AG04450 (cell line): ENCODE measurements at regions not wholly inside any gene's neighbourhood (a gene's known extent, or its start where the extent isn't known, plus 50 kb on each side); places are given as distances from the start of the nearest gene placed in this dataset.

Experiments used
- CTCF ChIA-PET: fragments of 300-600, 350-600 bp; formaldehyde crosslinking; extraction: SDS; loops from one replicate; lab custom pipeline; 2022; ENCODE audit warnings: antibody characterized with exemption, inconsistent platforms; lab: Charles Lee
- POLR2A ChIA-PET: fragments of 350-600 bp; formaldehyde crosslinking; extraction: SDS; loops from one replicate; lab custom pipeline; 2021; ENCODE audit warnings: antibody characterized with exemption, inconsistent platforms; lab: Yijun Ruan, JAX
- DNase-seq: peaks from one replicate; pipeline ENCODE4 v3.0.0-alpha.2; 2011; ENCODE audit warnings: low read depth, low spot score
- H3K27ac ChIP-seq: one replicate; pipeline ENCODE4 v1.5.1; 2012; ENCODE audit warnings: low read depth, low read length, control low read depth
- H3K27me3 ChIP-seq: one replicate; pipeline ENCODE4 v1.6.0; 2012; ENCODE audit warnings: low read length; ENCODE audit not compliant: control insufficient read depth, insufficient read depth
- H3K4me3 ChIP-seq: 2 replicates; pipeline ENCODE4 v1.5.1; 2011; ENCODE audit warnings: mild to moderate bottlenecking, low read depth, low read length, control low read depth
- H3K9me3 ChIP-seq: 2 replicates; pipeline ENCODE4 v1.5.1; 2012; ENCODE audit warnings: low read length; ENCODE audit not compliant: control insufficient read depth, insufficient read depth
- CTCF ChIP-seq: IDR thresholded peaks from 2 replicates; pipeline ENCODE4 v1.5.1; 2011; ENCODE audit warnings: low read depth, low read length, control low read depth, inconsistent platforms

- Histone ChIP-seq H3K27me3 (no peaks in the 10 kb centered on the region), H3K9me3 (peaks cover 3% of the 10 kb centered on the region; the same call in 1 of the 2 replicates), H3K27ac (no peak overlapping the region), H3K4me3 (no peak overlapping the region)
- DNase-seq = no peak
- CTCF ChIA-PET = no interaction called here
- no peak for TF ChIP-seq CTCF
- POLR2A ChIA-PET = no interaction called here
These were observed 756.1 kb upstream of the KLHL29 start for GRCh38 chr2:22628906-22629305.

DNA sequence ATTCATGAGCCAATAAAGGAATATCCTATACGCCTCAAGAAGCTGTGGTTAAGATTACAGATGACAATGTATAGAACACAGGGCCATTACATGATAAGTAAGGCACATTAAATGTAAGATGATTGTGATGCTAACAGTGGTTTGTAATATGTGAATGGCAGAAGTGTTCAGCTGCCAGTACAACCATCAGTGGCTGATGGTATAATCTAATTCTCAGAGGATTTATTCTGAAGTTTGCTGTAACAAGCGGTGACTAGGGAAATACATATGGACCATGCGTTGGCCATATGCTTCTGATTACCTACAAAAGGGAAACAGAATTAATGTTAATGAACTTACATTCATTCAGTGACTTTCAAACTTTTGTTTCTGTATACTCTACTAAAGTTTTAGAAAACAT is 750.8 kb upstream of the KLHL29 start:
- TF ChIP-seq CTCF = no peak
- Histone ChIP-seq H3K4me3 (no peak overlapping the region), H3K9me3 (peaks cover 14% of the 10 kb centered on the region), H3K27ac (no peak overlapping the region), H3K27me3 (no peaks in the 10 kb centered on the region)
- DNase-seq = no peak
- ChIA-PET POLR2A (no interaction called here), CTCF (no interaction called here)

- no peak overlapping the region for H3K27ac ChIP-seq
- POLR2A ChIA-PET = no interaction called here
- CTCF ChIA-PET = no interaction called here
- H3K4me3 ChIP-seq = no peak overlapping the region
- peaks cover 20% of the 10 kb centered on the region for H3K9me3 ChIP-seq
- no peak for TF ChIP-seq CTCF
- no peaks in the 10 kb centered on the region for H3K27me3 ChIP-seq
- no peak for DNase-seq
These were observed 728.6 kb upstream of the KLHL29 start for GRCh38 chr2:22656426-22656825.

DNA sequence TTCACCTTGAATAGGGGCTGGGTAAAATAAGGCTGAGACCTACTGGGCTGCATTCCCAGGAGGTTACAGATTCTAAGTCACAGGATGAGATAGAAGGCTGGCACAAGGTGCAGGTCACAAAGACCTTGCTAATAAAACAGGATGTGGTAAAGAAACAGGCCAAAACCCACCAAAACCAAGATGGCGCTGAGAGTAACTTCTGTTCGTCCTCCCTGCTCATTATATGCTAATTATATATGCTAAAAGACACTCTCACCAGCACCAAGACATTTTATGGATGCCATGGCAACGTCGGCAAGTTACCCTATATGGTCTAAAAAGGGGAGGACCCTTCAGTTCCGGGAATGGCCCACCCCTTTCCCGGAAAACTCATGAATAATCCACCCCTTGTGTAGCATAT is 711.5 kb upstream of the KLHL29 start:
- Histone ChIP-seq H3K9me3 (peaks cover 6% of the 10 kb centered on the region; the same call in 1 of the 2 replicates), H3K27ac (no peak overlapping the region), H3K4me3 (no peak overlapping the region), H3K27me3 (no peaks in the 10 kb centered on the region)
- DNase-seq = no peak
- ChIA-PET CTCF (no interaction called here), POLR2A (no interaction called here)
- TF ChIP-seq CTCF = no peak

- ChIA-PET POLR2A (no interaction called here), CTCF (no interaction called here)
- H3K4me3 ChIP-seq = no peak overlapping the region
- no peak for DNase-seq
- no peak overlapping the region for H3K27ac ChIP-seq
- H3K27me3 ChIP-seq = no peaks in the 10 kb centered on the region
- no peak for TF ChIP-seq CTCF
- peaks cover 5% of the 10 kb centered on the region for H3K9me3 ChIP-seq
These were observed 701.1 kb upstream of the KLHL29 start for GRCh38 chr2:22683914-22684313.
